Cardiac septum (tissue), 1 donor: ENCODE measurements at regions not wholly inside any gene's neighbourhood (a gene's known extent, or its start where the extent isn't known, plus 50 kb on each side); places are given as distances from the start of the nearest gene placed in this dataset.

ENCODE experiments used
- DNase-seq: peaks from one replicate; pipeline ENCODE4 v3.0.0-alpha.2; 2020; ENCODE audit warnings: low spot score
- intact Hi-C: fragments of 100-400 bp; cut with DNase I; formaldehyde crosslinking; loops from one replicate; pipeline ENCODE4 v1.14.0; 2022
- donor health status: DM: no; HTN: no; CAD: no.

DNA sequence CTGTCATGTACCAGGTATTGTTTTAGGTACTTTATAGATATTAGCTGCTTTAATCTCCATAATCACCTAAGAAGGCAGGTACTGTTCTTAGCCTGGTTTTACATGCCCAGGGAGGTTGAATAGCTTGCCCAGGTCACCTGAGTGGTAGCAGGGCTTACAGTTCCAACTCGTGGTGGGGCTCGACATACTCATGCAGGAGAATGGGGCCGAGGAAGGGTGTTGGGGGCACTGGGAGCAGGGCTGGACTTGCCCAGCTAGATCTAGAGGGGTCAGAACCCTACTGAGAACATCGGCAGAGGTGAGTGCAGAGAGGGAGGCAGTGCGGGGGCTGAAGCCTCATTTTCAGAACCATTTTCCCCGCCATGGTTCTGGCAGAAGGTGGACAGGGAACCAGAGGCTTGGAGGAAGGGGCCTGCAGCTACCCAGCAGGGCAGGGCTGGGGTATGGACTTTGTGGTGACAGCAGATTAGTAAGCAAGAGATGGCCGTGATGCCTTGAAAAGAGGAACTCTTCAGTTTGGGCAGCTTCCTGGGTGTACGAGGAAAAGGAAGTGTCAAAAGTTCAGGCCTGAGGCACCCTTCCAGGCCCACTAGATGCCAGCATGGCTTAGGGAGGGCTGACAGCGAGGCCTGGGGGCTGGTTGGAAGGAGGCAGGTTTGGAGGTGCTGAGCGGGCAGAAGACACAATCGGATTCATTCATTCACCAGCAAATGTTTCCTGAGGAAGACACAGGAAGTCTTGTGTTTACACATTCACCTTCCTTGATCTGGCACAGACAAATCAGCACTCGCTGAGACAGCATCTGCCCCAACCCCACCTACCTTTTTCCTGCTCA, 54.7 kb upstream of the LYVE1 start:
- DNase-seq = peak; percentile 89
- intact Hi-C loops = loop anchor here (10.0 kb wide), 1 partner anchor 112 kb away; no protein-coding TSS in a partner anchor

DNA sequence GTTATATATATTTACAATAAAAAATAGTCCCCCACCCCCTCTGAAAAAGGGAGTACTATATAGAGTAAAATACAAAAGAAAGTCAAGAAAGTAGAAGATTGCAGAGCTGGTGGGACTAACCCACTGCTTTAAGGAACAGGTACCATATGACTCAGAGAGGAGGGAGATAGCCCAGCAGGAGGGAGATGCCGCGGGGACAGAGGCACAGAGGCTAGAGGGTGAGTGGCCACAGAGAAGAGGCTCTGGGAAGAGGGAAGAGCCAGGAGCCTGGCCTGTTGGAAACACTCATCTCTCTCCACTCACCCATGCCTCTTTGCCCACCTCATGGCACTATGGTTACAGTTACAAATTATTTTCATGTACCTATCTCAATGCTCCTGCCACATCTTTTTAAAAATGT, 53.6 kb upstream of the LYVE1 start:
- no peak for DNase-seq
- intact Hi-C loops = loop anchor here (10.0 kb wide), 1 partner anchor 113 kb away; no protein-coding TSS in a partner anchor

DNA sequence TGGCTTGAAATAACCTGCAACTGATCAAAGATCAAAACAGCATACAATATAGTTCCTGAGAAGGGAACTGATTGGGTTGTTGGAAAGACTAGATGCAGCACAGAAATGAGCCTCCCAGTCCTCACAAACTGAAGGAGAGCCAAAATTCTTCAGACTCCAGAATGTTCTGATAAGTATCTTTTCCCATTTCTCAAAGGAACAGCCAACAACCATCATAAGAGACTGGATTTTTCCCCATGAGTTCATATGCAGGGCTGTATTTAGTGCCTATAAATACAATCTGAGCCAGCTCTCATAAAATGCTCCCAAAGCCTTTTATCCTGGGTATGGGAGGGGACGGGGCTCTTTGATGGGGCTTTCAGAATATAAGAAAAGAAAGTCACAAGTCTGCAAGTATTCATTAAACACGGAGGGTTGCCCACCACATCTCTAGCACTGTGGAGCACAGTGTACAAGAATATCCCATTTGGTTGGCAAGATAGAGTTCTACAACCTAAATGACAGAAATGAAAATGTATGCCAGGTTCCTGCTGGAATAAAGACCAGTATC, 50.7 kb upstream of the LYVE1 start:
- intact Hi-C loops = no loop called here
- DNase-seq = no peak

DNA sequence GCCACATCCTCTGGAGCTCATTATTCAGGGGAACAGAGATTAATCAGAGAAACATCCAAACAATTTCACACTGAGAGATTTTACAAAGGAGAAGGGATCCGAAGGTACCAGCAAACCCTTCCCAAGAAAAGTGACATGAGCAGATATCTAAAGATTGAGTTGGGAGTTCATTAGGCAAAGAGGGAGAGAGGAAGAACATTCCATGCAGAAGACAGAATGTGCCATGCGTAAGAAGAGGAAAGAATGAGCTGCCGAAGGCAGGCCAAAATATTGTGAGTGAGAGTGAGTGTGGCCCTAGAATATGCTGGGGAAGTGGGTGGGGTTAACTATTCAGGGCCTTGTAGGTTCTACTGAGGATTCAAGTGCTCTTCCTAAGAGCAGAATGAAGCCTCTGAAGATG, 50.0 kb upstream of the LYVE1 start:
- intact Hi-C loops = no loop called here
- DNase-seq = no peak
